NCI-H774 (cell line): ENCODE measurements at regions not wholly inside any gene's neighbourhood (a gene's known extent, or its start where the extent isn't known, plus 50 kb on each side); places are given as distances from the start of the nearest gene placed in this dataset.
"Not testable (repeated sequence)": the region's sequence is repeated elsewhere in the genome, so short reads cannot be mapped to it uniquely, and the experiment has no call there.

Experiments used
- DNase-seq: peaks from one replicate; lab custom pipeline; 2025; lab: John Stamatoyannopoulos, UW

DNA sequence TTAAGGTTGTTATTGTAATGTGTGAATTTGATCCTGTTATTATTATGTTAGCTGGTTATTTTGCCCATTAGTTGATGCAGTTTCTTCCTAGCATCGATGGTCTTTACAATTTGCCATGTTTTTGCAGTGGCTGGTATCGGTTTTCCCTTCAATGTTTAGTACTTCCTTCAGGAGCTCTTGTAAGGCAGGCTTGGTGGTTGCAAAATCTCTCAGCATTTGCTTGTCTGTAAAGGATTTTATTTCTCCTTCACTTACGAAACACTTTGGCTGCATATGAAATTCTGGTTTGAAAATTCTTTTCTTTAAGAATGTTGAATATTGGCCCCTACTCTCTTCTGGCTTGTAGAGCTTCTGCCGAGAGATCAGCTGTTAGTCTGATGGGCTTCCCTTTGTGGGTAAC is 2241.4 kb upstream of the AGA start:
- DNase-seq = not testable (repeated sequence)

GRCh38 chr4:179692222-179692621 is 2250.0 kb upstream of the AGA start:
- no peak for DNase-seq

GRCh38 chr4:179695175-179695574 is 2252.9 kb upstream of the AGA start:
- no peak for DNase-seq

DNA sequence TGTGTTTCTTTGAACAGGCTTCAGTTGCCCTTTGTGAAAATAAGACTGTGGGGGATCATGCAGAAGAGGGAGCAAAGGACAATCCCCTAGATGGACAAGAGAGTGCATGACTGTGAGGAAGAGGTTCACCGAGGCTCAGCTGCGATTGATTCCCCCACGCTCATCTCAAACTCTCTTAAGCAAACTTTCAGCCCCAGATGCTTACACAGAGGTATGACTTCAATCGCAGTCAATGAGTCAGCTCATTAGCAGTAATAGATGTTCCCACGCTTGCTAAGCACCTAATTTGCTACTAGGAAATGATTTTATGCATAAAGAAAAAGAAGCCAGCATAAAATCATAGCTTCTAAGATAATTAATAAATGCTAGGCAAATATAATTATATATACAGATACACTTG is 2256.1 kb upstream of the AGA start:
- DNase-seq = no peak

- no peak for DNase-seq
Observed at GRCh38 chr4:179709961-179710624, 2267.9 kb upstream of the AGA start.

- DNase-seq = no peak
Observed at GRCh38 chr4:179719766-179720450, 2277.7 kb upstream of the AGA start.

DNA sequence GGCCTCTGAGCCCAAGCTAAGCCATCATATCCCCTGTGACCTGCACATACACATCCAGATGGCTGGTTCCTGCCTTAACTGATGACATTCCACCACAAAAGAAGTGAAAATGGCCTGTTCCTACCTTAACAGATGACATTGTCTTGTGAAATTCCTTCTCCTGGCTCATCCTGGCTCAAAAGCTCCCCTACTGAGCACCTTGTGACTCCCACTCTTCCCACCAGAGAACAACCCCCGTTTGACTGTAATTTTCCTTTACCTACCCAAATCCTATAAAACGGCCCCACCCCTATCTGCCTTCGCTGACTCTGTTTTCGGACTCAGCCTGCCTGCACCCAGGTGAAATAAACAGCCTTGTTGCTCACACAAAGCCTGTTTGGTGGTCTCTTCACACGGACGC is 2284.3 kb upstream of the AGA start:
- not testable (repeated sequence) for DNase-seq

- DNase-seq = no peak
Observed at GRCh38 chr4:179728305-179728704, 2286.1 kb upstream of the AGA start.

DNA sequence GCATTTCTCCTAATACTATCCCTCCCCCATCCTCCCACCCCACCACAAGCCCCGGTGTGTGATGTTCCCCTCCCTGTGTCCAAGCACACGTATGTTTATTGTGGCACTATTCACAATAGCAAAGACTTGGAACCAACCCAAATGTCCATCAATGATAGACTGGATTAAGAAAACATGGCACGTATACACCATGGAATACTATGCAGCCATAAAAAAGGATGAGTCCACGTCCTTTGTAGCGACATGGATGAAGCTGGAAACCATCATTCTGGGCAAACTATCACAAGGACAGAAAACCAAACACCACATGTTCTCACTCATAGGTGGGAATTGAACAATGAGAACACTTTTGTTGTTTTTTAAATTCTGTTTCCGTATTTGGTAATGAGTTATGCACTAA is 2294.6 kb upstream of the AGA start:
- DNase-seq = not testable (repeated sequence)

GRCh38 chr4:179738822-179739221 is 2296.6 kb upstream of the AGA start:
- no peak for DNase-seq

- DNase-seq = no peak
Observed at GRCh38 chr4:179747218-179747910, 2305.1 kb upstream of the AGA start.

- no peak for DNase-seq
Observed at GRCh38 chr4:179748837-179749236, 2306.6 kb upstream of the AGA start.

DNA sequence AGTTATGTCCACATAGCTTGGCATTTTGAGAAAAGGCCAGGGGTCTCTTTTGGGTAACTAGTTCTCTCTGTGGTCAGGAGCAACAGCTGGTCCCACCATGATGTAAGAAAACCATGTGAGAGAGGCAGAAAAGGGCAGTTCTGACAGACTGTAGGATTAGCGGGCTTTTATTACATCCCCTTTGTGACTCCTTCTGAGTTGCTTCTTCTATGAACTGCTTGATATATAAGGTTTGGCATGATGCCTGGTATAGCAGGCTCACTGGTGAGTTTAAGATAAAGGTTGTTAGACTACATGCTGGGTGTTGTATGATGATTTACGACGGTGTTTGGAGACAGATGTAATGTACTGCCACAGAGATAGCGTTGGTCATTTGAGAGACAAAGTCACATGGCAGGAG is 2308.1 kb upstream of the AGA start:
- no peak for DNase-seq

DNA sequence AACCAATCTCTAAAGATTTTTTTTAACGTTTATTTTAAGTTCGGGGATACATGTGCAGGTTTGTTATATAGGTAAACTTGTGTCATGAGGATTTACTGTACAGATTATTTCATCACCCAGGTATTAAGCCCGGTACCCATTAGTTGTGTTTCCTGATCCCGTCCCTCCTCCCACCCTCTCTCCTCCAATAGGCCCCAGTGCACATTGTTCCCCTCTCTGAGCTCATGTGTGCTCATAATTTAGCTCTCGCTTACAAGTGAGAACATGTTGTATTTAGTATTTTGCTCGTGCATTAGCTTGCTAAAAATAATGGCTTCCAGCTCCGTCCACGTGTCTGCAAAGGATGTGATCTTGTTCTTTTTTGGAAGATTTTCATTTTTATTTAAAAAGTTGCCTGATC is 2309.4 kb upstream of the AGA start:
- peak; percentile 9 for DNase-seq

GRCh38 chr4:179755322-179755721 is 2313.1 kb upstream of the AGA start:
- no peak for DNase-seq

- no peak for DNase-seq
Observed at GRCh38 chr4:179757641-179758040, 2315.4 kb upstream of the AGA start.

- DNase-seq = no peak
Observed at GRCh38 chr4:179762840-179763239, 2320.6 kb upstream of the AGA start.

DNA sequence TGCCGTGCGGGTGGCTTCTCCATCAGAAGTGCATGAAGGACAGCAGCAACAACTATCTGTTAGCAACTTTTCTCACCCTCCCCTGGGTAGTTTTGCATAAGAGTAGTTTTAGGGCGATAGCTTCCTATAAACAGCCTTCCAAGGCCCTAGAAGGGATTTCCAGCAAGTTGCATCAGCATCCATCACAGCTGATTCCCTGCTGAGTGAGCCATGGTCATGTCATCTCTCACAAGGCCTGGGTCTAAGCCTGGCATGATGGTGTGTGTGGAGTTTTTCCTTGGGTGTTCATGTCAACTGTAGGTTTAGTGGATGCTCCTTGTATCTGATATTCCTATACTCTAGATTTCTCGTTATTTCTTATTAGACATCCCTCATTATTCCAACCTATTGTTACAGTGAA is 2324.7 kb upstream of the AGA start:
- DNase-seq = no peak

- DNase-seq = no peak
Observed at GRCh38 chr4:179768996-179769395, 2326.8 kb upstream of the AGA start.

DNA sequence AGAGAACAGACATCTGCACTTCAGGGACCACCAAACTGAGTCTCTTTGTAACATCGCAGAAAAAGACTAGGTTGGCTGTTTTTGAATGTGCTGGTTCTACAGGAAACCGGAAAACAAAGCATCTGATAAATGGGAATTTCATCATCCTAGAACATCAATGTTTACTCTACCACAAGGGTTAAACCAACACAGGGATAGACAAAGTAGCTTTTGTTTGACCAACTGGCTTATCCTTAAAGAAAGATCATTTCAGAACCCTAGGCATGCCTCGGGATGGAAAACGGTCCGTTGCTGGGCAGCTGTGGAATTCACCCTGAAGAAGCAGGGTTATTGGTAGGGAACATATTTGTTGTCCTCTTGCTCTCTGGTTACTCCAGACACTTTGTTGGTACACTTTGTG is 2355.5 kb upstream of the AGA start:
- no peak for DNase-seq

GRCh38 chr4:179803857-179804256 is 2361.6 kb upstream of the AGA start:
- DNase-seq = no peak

- DNase-seq = no peak
Observed at GRCh38 chr4:179804440-179804839, 2362.2 kb upstream of the AGA start.

DNA sequence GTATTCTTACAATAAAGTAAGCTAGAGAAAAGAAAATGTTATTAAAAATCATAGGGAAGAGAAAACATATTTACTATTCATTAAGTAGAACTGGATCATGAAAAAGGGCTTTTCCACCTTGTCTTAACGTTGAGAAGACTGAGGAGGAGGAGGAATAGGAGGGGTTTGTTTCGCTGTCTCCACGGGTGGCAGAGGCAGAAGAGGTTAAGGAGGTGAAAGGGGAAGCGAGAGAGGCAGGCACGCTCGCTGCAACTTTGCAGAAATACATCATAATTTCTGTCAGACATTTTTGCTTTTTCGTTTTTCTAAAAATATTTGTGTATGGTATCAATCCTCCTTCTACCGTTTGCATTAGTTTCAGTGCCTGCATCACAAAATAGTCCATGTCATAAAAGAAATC is 2375.1 kb upstream of the AGA start:
- no peak for DNase-seq
